LNCaP clone FGC (cell line): ENCODE measurements at regions not wholly inside any gene's neighbourhood (a gene's known extent, or its start where the extent isn't known, plus 50 kb on each side); places are given as distances from the start of the nearest gene placed in this dataset.

Experiments used
- DNase-seq: peaks from one replicate; pipeline ENCODE4 v3.0.0-alpha.2; 2011; ENCODE audit warnings: low read depth
- H3K4me3 ChIP-seq: 2 replicates; pipeline ENCODE4 v1.5.1; 2011; ENCODE audit warnings: mild to moderate bottlenecking, low read depth, low read length, control low read depth
- CTCF ChIP-seq: IDR thresholded peaks from 2 replicates; pipeline ENCODE4 v1.5.1; 2012; ENCODE audit warnings: mild to moderate bottlenecking; ENCODE audit not compliant: control insufficient read depth, insufficient read depth; ENCODE audit errors: extremely low read depth

- no peak overlapping the region for H3K4me3 ChIP-seq
- no peak for DNase-seq
- no peak for TF ChIP-seq CTCF
These were observed 84.5 kb upstream of the SLC1A4 start for GRCh38 chr2:64904413-64905329.

GRCh38 chr2:64905338-64906024, 83.7 kb upstream of the SLC1A4 start:
- no peak overlapping the region for H3K4me3 ChIP-seq
- TF ChIP-seq CTCF, result no peak
- DNase-seq, result no peak

GRCh38 chr2:64906853-64907536, 82.2 kb upstream of the SLC1A4 start:
- DNase-seq, result no peak
- H3K4me3 ChIP-seq, result no peak overlapping the region
- no peak for TF ChIP-seq CTCF

- no peak for DNase-seq
- no peak for TF ChIP-seq CTCF
- H3K4me3 ChIP-seq, result no peak overlapping the region
These were observed 80.8 kb upstream of the SLC1A4 start for GRCh38 chr2:64908406-64908805.

- no peak overlapping the region for H3K4me3 ChIP-seq
- TF ChIP-seq CTCF, result no peak
- DNase-seq, result no peak
These were observed 78.7 kb upstream of the SLC1A4 start for GRCh38 chr2:64910523-64910922.

GRCh38 chr2:64910972-64911433, 78.2 kb upstream of the SLC1A4 start:
- DNase-seq, result no peak
- TF ChIP-seq CTCF, result no peak
- no peak overlapping the region for H3K4me3 ChIP-seq
